Activated CD8-positive, alpha-beta memory T cell treated with anti-CD3 and anti-CD28 coated beads, Interleukin-2, amount 50 U/mL, for 48 hours (primary cell): ENCODE measurements at regions not wholly inside any gene's neighbourhood (a gene's known extent, or its start where the extent isn't known, plus 50 kb on each side); places are given as distances from the start of the nearest gene placed in this dataset.
"Not testable (repeated sequence)": the region's sequence is repeated elsewhere in the genome, so short reads cannot be mapped to it uniquely, and the experiment has no call there.

Experiments
- DNase-seq: peaks from one replicate; pipeline ENCODE4 v3.0.0-alpha.2; 2020

DNA sequence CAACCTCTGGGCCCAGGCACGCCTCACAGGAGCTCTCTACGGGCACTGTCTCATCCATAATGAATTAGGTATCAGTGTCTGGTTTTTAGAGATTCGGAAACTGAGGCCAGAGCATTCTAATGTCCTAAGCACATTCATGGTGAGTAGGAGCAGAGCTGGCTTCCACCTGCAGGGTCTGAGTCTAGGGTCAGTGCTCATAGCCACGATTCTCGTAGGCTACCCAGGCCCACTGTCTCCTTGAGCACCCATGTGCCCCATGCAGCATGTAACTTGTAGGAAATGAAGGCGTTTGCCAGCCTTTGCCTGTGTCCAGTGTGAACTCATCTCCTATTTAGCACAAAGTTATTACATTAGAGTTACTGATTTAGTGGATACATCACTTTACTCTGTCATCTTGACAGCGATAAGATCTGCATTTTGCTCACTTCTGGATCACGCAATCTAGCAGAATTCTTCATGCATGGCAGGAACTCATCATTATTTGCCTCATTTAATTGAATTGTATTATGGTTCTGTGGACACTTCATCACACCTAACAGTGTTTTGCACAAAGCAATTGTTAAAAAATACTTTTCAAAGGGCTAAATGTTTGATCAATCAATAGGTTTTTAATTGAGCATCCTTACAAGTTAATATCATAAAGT is 205.3 kb upstream of the SULF2 start:
- DNase-seq: no peak

- DNase-seq: no peak
Measured at GRCh38 chr20:47989957-47990356, 204.7 kb upstream of the SULF2 start.

- DNase-seq: no peak
Measured at GRCh38 chr20:47988676-47989075, 203.4 kb upstream of the SULF2 start.

DNA sequence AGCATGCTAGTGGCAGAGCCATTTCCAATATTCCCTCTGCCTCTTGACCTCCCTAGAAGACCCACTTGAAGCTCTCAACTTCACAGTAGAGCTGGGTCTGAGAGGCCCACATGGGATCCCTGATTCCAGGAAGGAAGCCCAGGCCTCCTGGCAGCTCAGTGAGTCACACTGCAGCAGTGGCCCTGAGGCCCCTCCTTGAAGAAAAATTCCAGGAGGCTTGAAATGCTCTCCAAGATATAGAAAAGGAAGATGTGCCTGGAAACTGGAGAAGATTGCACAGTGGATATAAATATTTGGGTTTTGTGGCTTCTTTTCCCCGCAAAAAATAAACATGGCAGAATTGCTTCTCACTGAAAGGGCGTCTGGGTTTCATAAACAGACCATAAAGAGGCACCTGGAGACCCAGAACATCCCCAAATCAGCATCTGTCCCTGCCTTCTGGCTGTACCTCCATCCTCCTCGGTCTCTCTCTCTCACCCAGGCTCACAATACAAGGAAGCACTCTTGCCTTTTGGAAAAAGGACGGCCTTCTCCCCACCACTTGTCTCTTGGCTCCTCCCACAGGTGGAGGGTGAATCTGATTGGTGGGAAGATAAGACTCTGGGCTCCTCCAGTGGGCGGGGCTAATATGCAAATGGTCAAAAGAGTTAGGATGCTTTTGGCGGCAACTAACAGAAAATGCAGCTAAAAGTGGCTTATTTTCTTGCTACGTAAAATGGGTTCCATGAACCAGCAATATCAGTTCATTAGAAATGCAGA is 200.0 kb upstream of the SULF2 start:
- no peak for DNase-seq

GRCh38 chr20:47984437-47984836 is 199.2 kb upstream of the SULF2 start:
- DNase-seq: no peak

- DNase-seq: not testable (repeated sequence)
Measured at GRCh38 chr20:47983642-47984041, 198.4 kb upstream of the SULF2 start.

- DNase-seq: no peak
Measured at GRCh38 chr20:47982574-47983360, 197.5 kb upstream of the SULF2 start.

DNA sequence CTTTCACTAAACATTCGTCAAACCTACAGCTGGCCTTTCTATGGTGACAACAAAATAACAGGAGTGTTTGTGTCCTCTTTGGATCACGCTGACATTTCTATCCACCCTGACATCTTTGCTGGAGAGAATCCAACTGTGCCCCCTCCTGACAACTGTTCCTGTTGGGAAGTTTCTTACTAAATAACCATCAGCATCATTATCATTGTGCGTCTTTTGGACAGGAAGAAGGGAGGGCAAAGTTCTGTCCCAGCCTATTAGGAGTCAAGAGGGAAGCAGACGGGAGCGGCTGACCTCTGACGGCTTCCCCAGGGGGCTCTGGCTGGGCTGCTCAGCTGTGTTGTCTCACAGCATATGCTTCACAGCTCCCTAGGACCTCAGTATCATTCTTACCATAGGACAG is 195.9 kb upstream of the SULF2 start:
- DNase-seq: no peak

- DNase-seq: no peak
Measured at GRCh38 chr20:47980336-47981177, 195.3 kb upstream of the SULF2 start.

DNA sequence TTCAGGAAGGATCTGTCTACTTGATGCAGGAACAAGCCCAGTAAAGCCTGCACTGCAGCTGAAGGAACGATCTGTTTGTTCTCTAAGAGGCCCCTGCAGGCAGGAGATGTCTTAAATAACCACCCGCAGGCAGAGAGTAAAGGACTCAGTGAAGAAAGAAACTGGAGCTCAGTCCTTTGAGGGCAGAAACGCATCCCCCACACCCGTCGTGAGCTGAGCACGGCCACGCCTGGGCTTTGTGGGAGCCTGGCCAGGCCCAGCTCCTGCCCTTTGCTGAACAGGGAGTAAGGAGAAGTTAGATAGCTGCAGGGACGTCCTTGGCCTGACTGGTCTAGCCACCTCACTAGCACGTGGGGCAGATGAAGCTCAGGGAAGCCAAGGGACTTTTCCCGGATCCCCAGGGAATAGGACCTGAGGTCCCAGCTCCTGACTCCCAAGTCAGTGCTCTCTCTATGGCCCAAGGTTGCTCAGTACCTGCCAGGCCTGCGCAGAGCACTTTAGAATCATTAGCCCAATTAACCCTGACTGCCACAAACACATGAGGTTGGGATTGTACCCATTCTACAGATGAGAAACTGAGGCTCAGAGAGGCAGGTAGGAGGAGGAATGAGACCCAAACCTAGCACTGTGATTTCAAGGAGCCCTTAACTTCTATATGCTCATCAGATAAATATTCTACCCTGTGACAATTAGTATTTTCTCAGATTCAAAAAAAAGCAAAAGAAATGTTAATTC is 194.2 kb upstream of the SULF2 start:
- DNase-seq: not testable (repeated sequence)

GRCh38 chr20:47978428-47979120 is 193.3 kb upstream of the SULF2 start:
- not testable (repeated sequence) for DNase-seq

- not testable (repeated sequence) for DNase-seq
Measured at GRCh38 chr20:47977789-47978252, 192.5 kb upstream of the SULF2 start.

- DNase-seq: not testable (repeated sequence)
Measured at GRCh38 chr20:47977017-47977788, 191.9 kb upstream of the SULF2 start.

DNA sequence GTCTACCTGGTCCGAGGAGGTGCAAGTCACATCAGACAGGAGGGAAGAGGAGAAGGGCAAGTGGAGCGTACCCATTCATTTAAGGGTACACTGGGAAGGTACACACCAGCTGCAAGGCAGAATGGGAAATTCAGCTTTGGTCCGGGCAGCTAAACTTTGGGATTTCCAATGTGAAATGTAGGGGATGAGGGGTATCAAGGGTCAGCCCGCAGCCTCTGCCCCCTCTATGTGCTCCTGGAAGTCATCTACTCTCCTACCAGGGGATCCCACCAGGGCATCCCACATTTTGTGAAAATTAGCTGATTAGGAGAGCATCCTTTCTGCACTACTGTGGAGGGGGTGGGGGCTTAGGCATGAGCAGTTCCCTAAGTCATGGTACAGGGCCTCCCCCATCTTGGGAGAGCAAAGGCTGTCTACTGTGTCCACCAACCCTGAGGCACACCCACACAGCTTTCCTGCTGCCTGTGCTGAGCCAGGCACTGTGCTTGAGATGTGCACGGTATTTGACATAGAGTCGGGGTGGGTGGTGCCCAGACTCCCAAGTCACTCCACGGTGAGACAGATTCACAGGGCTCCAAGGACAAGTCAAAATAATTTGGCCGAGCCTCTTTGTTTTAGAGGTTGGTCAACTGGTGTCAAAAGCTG is 189.1 kb upstream of the SULF2 start:
- DNase-seq: no peak

GRCh38 chr20:47973519-47974233 is 188.4 kb upstream of the SULF2 start:
- DNase-seq: no peak

- DNase-seq: no peak
Measured at GRCh38 chr20:47972916-47973309, 187.6 kb upstream of the SULF2 start.

- DNase-seq: not testable (repeated sequence)
Measured at GRCh38 chr20:47972297-47972915, 187.1 kb upstream of the SULF2 start.

DNA sequence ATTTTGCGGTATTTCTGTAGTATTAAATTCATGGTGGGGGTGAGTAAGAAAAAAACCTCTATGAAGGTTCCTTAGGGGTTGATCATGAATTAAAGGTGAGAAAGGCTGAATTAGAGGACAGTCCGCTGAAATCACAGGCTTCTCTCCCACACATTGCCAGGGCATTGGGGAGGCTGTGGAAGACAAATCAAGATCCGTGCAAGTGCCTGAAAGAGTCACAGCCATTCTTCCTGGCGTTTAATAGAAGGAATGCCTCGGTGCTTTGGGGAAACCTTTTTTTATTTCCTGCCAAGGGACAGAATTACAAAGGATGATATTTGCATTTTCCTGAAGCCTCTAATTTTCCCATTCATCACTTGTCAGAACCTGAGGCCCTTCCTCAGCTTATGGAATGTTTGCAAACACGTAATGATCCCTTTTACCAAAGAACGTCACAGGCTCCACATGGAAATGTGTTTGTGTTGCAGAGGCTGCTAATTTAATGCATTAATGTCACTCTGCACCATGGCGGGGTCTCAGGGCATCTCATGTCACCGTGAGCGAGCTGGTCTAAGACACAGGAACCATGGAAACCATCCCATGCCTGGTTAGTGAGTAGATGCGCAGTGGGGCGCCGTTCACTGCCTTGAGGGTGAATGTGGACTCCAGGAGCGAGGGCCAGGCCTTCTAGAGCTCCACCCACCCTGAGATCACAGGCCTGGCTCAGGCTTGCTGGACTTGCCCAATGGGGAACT is 185.9 kb upstream of the SULF2 start:
- DNase-seq: no peak
